ENCODE measurements at regions not wholly inside any gene's neighbourhood (a gene's known extent, or its start where the extent isn't known, plus 50 kb on each side); places are given as distances from the start of the nearest gene placed in this dataset.

GRCh38 chr6:84466511-84466910, 239.1 kb upstream of the CEP162 start:
- TF ChIP-seq CTCF (IDR thresholded peaks at IDR 0.05; ENCODE audit: low read depth, low read length, missing control alignments): no peak
- H3K4me3 ChIP-seq (ENCODE audit: low read depth, low read length): no peak overlapping the region
- DNase-seq (ENCODE audit: low read depth): no peak

- no peak for DNase-seq (ENCODE audit: low read depth)
- H3K4me3 ChIP-seq (ENCODE audit: low read depth, low read length): no peak overlapping the region
- TF ChIP-seq CTCF (IDR thresholded peaks at IDR 0.05; ENCODE audit: low read depth, low read length, missing control alignments): no peak
Observed at GRCh38 chr6:84464471-84464870, 237.0 kb upstream of the CEP162 start.

- no peak for TF ChIP-seq CTCF (IDR thresholded peaks at IDR 0.05; ENCODE audit: low read depth, low read length, missing control alignments)
- no peak overlapping the region for H3K4me3 ChIP-seq (ENCODE audit: low read depth, low read length)
- no peak for DNase-seq (ENCODE audit: low read depth)
Observed at GRCh38 chr6:84462698-84463097, 235.3 kb upstream of the CEP162 start.

GRCh38 chr6:84461461-84461860, 234.0 kb upstream of the CEP162 start:
- no peak overlapping the region for H3K4me3 ChIP-seq (ENCODE audit: low read depth, low read length)
- no peak for TF ChIP-seq CTCF (IDR thresholded peaks at IDR 0.05; ENCODE audit: low read depth, low read length, missing control alignments)
- DNase-seq (ENCODE audit: low read depth): no peak

- TF ChIP-seq CTCF (IDR thresholded peaks at IDR 0.05; ENCODE audit: low read depth, low read length, missing control alignments): no peak
- DNase-seq (ENCODE audit: low read depth): no peak
- H3K4me3 ChIP-seq (ENCODE audit: low read depth, low read length): no peak overlapping the region
Observed at GRCh38 chr6:84460491-84460890, 233.0 kb upstream of the CEP162 start.

GRCh38 chr6:84459401-84459800, 232.0 kb upstream of the CEP162 start:
- no peak for DNase-seq (ENCODE audit: low read depth)
- no peak overlapping the region for H3K4me3 ChIP-seq (ENCODE audit: low read depth, low read length)
- TF ChIP-seq CTCF (IDR thresholded peaks at IDR 0.05; ENCODE audit: low read depth, low read length, missing control alignments): no peak

GRCh38 chr6:84458271-84458670, 230.8 kb upstream of the CEP162 start:
- no peak for DNase-seq (ENCODE audit: low read depth)
- no peak overlapping the region for H3K4me3 ChIP-seq (ENCODE audit: low read depth, low read length)
- TF ChIP-seq CTCF (IDR thresholded peaks at IDR 0.05; ENCODE audit: low read depth, low read length, missing control alignments): no peak

Measured in GM12864 (cell line).